HEK293 (cell line): ENCODE measurements at regions not wholly inside any gene's neighbourhood (a gene's known extent, or its start where the extent isn't known, plus 50 kb on each side); places are given as distances from the start of the nearest gene placed in this dataset.

ENCODE experiments used
- BCL11A ChIP-seq: fragments of 450-650 bp; formaldehyde crosslinking; IDR thresholded peaks from 2 replicates; pipeline ENCODE4 v1.5.1; 2016; ENCODE audit warnings: low read depth, missing biosample characterization, missing genetic modification characterization
- CTCF ChIP-seq: fragments of 450-650 bp; formaldehyde crosslinking; IDR thresholded peaks from 2 replicates; pipeline ENCODE4 v1.5.1; 2016; ENCODE audit warnings: missing biosample characterization, missing genetic modification characterization
- ZBTB8A ChIP-seq: fragments of 450-650 bp; formaldehyde crosslinking; IDR thresholded peaks from 2 replicates; pipeline ENCODE4 v1.5.1; 2016; ENCODE audit warnings: missing biosample characterization, missing genetic modification characterization
- ZFP41 ChIP-seq: fragments of 450-650 bp; formaldehyde crosslinking; IDR thresholded peaks from 2 replicates; pipeline ENCODE4 v1.5.1; 2016; ENCODE audit warnings: missing biosample characterization, missing genetic modification characterization, borderline replicate concordance
- ZNF174 ChIP-seq: fragments of 450-650 bp; formaldehyde crosslinking; IDR thresholded peaks from 2 replicates; pipeline ENCODE4 v1.5.0; 2017; ENCODE audit warnings: missing biosample characterization, mild to moderate bottlenecking, missing genetic modification characterization
- ZNF239 ChIP-seq: fragments of 450-650 bp; formaldehyde crosslinking; IDR thresholded peaks from 2 replicates; pipeline ENCODE4 v1.5.1; 2016; ENCODE audit warnings: missing biosample characterization, missing genetic modification characterization
- ZNF501 ChIP-seq: fragments of 450-650 bp; formaldehyde crosslinking; IDR thresholded peaks from 2 replicates; pipeline ENCODE4 v1.5.1; 2016; ENCODE audit warnings: missing biosample characterization, missing genetic modification characterization
- ZNF544 ChIP-seq: fragments of 450-650 bp; formaldehyde crosslinking; IDR thresholded peaks from 2 replicates; pipeline ENCODE4 v1.5.0; 2017; ENCODE audit warnings: missing biosample characterization, missing genetic modification characterization
- ZNF580 ChIP-seq: fragments of 450-650 bp; formaldehyde crosslinking; IDR thresholded peaks from 2 replicates; pipeline ENCODE4 v1.5.1; 2016; ENCODE audit warnings: missing biosample characterization, missing genetic modification characterization
- ZNF704 ChIP-seq: fragments of 450-650 bp; formaldehyde crosslinking; IDR thresholded peaks from 2 replicates; pipeline ENCODE4 v1.5.1; 2016; ENCODE audit warnings: missing biosample characterization, missing genetic modification characterization

DNA sequence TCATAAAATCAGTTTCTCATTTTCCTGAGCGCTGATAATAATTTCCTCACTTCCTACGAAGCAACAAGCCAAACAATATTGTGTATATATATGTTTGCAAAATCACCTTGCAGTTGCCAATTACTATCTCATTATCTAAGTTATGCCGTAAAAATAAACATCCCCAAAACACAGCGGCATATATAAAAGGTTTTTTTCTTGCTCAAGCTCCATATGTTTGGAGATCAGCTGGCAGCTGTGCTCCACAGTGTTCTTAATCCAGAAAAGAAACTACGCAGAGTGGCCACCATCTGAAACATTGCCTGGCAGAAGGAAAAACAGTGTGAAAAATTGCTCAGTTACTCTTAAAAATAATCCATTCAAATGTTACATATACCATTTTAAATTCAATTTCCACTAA lies 951.4 kb downstream of the PLOD2 start:
- TF ChIP-seq ZNF704 (tag by site-specific recombination), result no peak
- no peak for TF ChIP-seq ZFP41 (tag by site-specific recombination)
- no peak for TF ChIP-seq ZNF239 (tag by site-specific recombination)
- no peak for TF ChIP-seq BCL11A (tag by site-specific recombination)
- no peak for TF ChIP-seq ZNF501 (tag by site-specific recombination)
- TF ChIP-seq ZNF174 (tag by site-specific recombination), result no peak
- no peak for TF ChIP-seq CTCF (tag by site-specific recombination)
- TF ChIP-seq ZBTB8A, result no peak
- no peak for TF ChIP-seq ZNF544 (tag by site-specific recombination)
- TF ChIP-seq ZNF580, result no peak
